WERI-Rb-1 (cell line): ENCODE measurements at regions not wholly inside any gene's neighbourhood (a gene's known extent, or its start where the extent isn't known, plus 50 kb on each side); places are given as distances from the start of the nearest gene placed in this dataset.

Experiments used
- DNase-seq: peaks from one replicate; pipeline ENCODE4 v3.0.0-alpha.2; 2020
- H3K27ac ChIP-seq: fragments of 250-450 bp; sonication (Bioruptor Pico); 2 replicates; pipeline ENCODE4 v1.5.1; 2020; ENCODE audit warnings: mild to moderate bottlenecking, moderate library complexity
- H3K27me3 ChIP-seq: fragments of 250-450 bp; sonication (Bioruptor Pico); 2 replicates; pipeline ENCODE4 v1.5.1; 2021; ENCODE audit warnings: mild to moderate bottlenecking, low read depth, moderate library complexity; ENCODE audit not compliant: insufficient read depth, severe bottlenecking
- H3K36me3 ChIP-seq: fragments of 250-450 bp; sonication (Bioruptor Pico); 2 replicates; pipeline ENCODE4 v1.5.1; 2020; ENCODE audit warnings: mild to moderate bottlenecking, moderate library complexity
- H3K4me3 ChIP-seq: 2 replicates; pipeline ENCODE4 v1.5.1; 2011; ENCODE audit warnings: low read depth, mild to moderate bottlenecking, control low read depth, low read length
- H3K9me3 ChIP-seq: fragments of 250-450 bp; sonication (Bioruptor Pico); 2 replicates; pipeline ENCODE4 v1.5.1; 2021; ENCODE audit warnings: mild to moderate bottlenecking, moderate library complexity; ENCODE audit not compliant: severe bottlenecking
- CTCF ChIP-seq: IDR thresholded peaks from 2 replicates; pipeline ENCODE4 v1.5.1; 2011; ENCODE audit warnings: low read depth, mild to moderate bottlenecking, control low read depth, inconsistent platforms, low read length

- no peak for DNase-seq
- Histone ChIP-seq H3K36me3 (no peaks in the 10 kb centered on the region), H3K9me3 (no peaks in the 10 kb centered on the region), H3K27me3 (no peaks in the 10 kb centered on the region), H3K27ac (no peak overlapping the region), H3K4me3 (no peak overlapping the region)
- no peak for TF ChIP-seq CTCF
These were observed 1587.9 kb upstream of the ADGRL3 start for GRCh38 chr4:59612235-59612634.

- DNase-seq = no peak
- no peaks in the 10 kb centered on the region for H3K9me3 ChIP-seq
- no peaks in the 10 kb centered on the region for H3K36me3 ChIP-seq
- H3K27me3 ChIP-seq = no peaks in the 10 kb centered on the region
- no peak overlapping the region for H3K4me3 ChIP-seq
- H3K27ac ChIP-seq = no peak overlapping the region
- no peak for TF ChIP-seq CTCF
These were observed 1584.8 kb upstream of the ADGRL3 start for GRCh38 chr4:59615316-59615715.

- no peak overlapping the region for H3K4me3 ChIP-seq
- H3K36me3 ChIP-seq = no peaks in the 10 kb centered on the region
- DNase-seq = no peak
- no peaks in the 10 kb centered on the region for H3K27me3 ChIP-seq
- H3K27ac ChIP-seq = no peak overlapping the region
- no peak for TF ChIP-seq CTCF
- H3K9me3 ChIP-seq = no peaks in the 10 kb centered on the region
These were observed 1570.8 kb upstream of the ADGRL3 start for GRCh38 chr4:59629348-59629747.

- TF ChIP-seq CTCF = no peak
- no peaks in the 10 kb centered on the region for H3K9me3 ChIP-seq
- no peak overlapping the region for H3K27ac ChIP-seq
- no peak for DNase-seq
- no peaks in the 10 kb centered on the region for H3K36me3 ChIP-seq
- no peaks in the 10 kb centered on the region for H3K27me3 ChIP-seq
- H3K4me3 ChIP-seq = no peak overlapping the region
These were observed 1569.9 kb upstream of the ADGRL3 start for GRCh38 chr4:59630235-59630634.

- H3K27ac ChIP-seq = no peak overlapping the region
These were observed 1569.2 kb upstream of the ADGRL3 start for GRCh38 chr4:59630922-59631321.

More at GRCh38 chr4:59630922-59631321, 1569.2 kb upstream of the ADGRL3 start:
- DNase-seq = no peak
- Histone ChIP-seq H3K36me3 (no peaks in the 10 kb centered on the region), H3K27me3 (no peaks in the 10 kb centered on the region), H3K9me3 (no peaks in the 10 kb centered on the region), H3K4me3 (no peak overlapping the region)
- TF ChIP-seq CTCF = no peak
